Omental fat pad (tissue), 3 donors: ENCODE measurements at regions not wholly inside any gene's neighbourhood (a gene's known extent, or its start where the extent isn't known, plus 50 kb on each side); places are given as distances from the start of the nearest gene placed in this dataset.

Source experiments
- ATAC-seq: fragments of 150-250 bp; one replicate; pipeline ENCODE4 v1.9.1; 2016; ENCODE audit warnings: mild to moderate bottlenecking, moderate library complexity; ENCODE audit not compliant: low FRiP score
- DNase-seq: peaks from one replicate; pipeline ENCODE4 v3.0.0-alpha.2; 2019; ENCODE audit warnings: low spot score
- CTCF ChIP-seq, 3 donors: fragments of 450-650 bp; IDR thresholded peaks; one replicate each; pipeline ENCODE4 v1.5.1; 2016 to 2017; ENCODE audit warnings: antibody characterized with exemption in 3 of 3, mild to moderate bottlenecking in 3 of 3, moderate library complexity in 2 of 3

GRCh38 chr11:80538040-80538439 is 1097.2 kb upstream of the TENM4 start:
- no peak for TF ChIP-seq CTCF (IDR thresholded peaks at IDR 0.05)
- no peak for ATAC-seq

GRCh38 chr11:80533463-80533862 is 1092.6 kb upstream of the TENM4 start:
- no peak for TF ChIP-seq CTCF (IDR thresholded peaks at IDR 0.05)
- ATAC-seq (no peak), DNase-seq (no peak)

More at GRCh38 chr11:80538040-80538439, 1097.2 kb upstream of the TENM4 start:
- DNase-seq: no peak

GRCh38 chr11:80532633-80533232 is 1091.9 kb upstream of the TENM4 start:
- ATAC-seq (no peak), DNase-seq (no peak)
- no peak for TF ChIP-seq CTCF (IDR thresholded peaks at IDR 0.05)

GRCh38 chr11:80529726-80530125 is 1088.9 kb upstream of the TENM4 start:
- ATAC-seq (no peak), DNase-seq (no peak)
- TF ChIP-seq CTCF (IDR thresholded peaks at IDR 0.05): no peak

- TF ChIP-seq CTCF (IDR thresholded peaks at IDR 0.05): no peak
- DNase-seq (no peak), ATAC-seq (no peak)
Measured at GRCh38 chr11:80525663-80526405, 1085.0 kb upstream of the TENM4 start.

- no peak for ATAC-seq
- no peak for DNase-seq
- no peak for TF ChIP-seq CTCF (IDR thresholded peaks at IDR 0.05)
Measured at GRCh38 chr11:80524349-80524748, 1083.5 kb upstream of the TENM4 start.

- TF ChIP-seq CTCF (IDR thresholded peaks at IDR 0.05): no peak
- DNase-seq: no peak
Measured at GRCh38 chr11:80523057-80523456, 1082.2 kb upstream of the TENM4 start.

More at GRCh38 chr11:80523057-80523456, 1082.2 kb upstream of the TENM4 start:
- no peak for ATAC-seq
